Breast epithelium (tissue), 3 donors: ENCODE measurements at regions not wholly inside any gene's neighbourhood (a gene's known extent, or its start where the extent isn't known, plus 50 kb on each side); places are given as distances from the start of the nearest gene placed in this dataset.

Experiments
- POLR2A ChIP-seq: fragments of 450-650 bp; IDR thresholded peaks from one replicate; pipeline ENCODE4 v1.6.1; 2016; ENCODE audit warnings: antibody characterized with exemption, mild to moderate bottlenecking, moderate library complexity
- TF ChIP-seq, protein P1 (sequence below), 3 donors: fragments of 450-650 bp; IDR thresholded peaks; one replicate each; pipeline ENCODE4 v1.5.1; 2016 to 2017; ENCODE audit warnings: antibody characterized with exemption in 3 of 3, mild to moderate bottlenecking in 3 of 3, moderate library complexity in 3 of 3

DNA sequence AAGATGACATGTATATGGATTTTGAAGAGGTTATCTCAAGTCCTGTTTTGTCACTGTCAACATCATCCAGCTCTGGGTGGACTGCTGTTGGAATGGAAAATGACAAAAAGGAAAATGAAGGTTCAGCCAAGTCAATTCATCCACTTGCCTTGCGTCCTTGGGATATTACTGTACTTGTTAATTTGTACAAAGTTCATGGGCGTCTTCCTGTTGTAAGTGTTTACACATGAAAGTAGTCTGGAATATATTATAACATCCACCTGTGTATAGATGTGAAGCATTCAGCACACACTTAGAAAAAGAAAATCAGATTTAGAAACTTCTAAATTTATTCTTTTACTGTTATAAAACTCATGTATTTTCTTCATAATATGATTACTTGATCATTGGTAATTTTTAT lies 67.2 kb downstream of the BLTP1 start:
- TF ChIP-seq POLR2A, result no peak
- TF ChIP-seq, protein P1, sequence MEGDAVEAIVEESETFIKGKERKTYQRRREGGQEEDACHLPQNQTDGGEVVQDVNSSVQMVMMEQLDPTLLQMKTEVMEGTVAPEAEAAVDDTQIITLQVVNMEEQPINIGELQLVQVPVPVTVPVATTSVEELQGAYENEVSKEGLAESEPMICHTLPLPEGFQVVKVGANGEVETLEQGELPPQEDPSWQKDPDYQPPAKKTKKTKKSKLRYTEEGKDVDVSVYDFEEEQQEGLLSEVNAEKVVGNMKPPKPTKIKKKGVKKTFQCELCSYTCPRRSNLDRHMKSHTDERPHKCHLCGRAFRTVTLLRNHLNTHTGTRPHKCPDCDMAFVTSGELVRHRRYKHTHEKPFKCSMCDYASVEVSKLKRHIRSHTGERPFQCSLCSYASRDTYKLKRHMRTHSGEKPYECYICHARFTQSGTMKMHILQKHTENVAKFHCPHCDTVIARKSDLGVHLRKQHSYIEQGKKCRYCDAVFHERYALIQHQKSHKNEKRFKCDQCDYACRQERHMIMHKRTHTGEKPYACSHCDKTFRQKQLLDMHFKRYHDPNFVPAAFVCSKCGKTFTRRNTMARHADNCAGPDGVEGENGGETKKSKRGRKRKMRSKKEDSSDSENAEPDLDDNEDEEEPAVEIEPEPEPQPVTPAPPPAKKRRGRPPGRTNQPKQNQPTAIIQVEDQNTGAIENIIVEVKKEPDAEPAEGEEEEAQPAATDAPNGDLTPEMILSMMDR (IDR thresholded peaks at IDR 0.05), result no peak
